ENCODE measurements at regions not wholly inside any gene's neighbourhood (a gene's known extent, or its start where the extent isn't known, plus 50 kb on each side); places are given as distances from the start of the nearest gene placed in this dataset.
A peak's percentile ranks its signal among the peaks of the same experiment; 100 is the strongest.
"Not testable (repeated sequence)": the region's sequence is repeated elsewhere in the genome, so short reads cannot be mapped to it uniquely, and the experiment has no call there.

- Mint-ChIP-seq H3K27ac (ENCODE audit: unreplicated experiment) (peak overlapping the region; percentile 47), H3K9me3 (ENCODE audit: low read depth, unreplicated experiment) (no peaks in the 10 kb centered on the region), H3K27me3 (ENCODE audit: unreplicated experiment) (no peaks in the 10 kb centered on the region), H3K4me1 (ENCODE audit: low read depth, unreplicated experiment) (peaks cover 14% of the 10 kb centered on the region), H3K36me3 (ENCODE audit: insufficient read depth, unreplicated experiment) (no peaks in the 10 kb centered on the region), H3K4me3 (ENCODE audit: low read depth, unreplicated experiment) (no peak overlapping the region)
- BruUV-seq (replicated peaks): no TSS peak
- intact Hi-C loops (cut with micrococcal nuclease; ENCODE audit: unreplicated experiment): loop anchor here (10.0 kb wide), 1 partner anchor 55 kb away; no protein-coding TSS in a partner anchor
- TF ChIP-seq CTCF (IDR thresholded peaks at IDR 0.05; ENCODE audit: unreplicated experiment): no peak
- CTCF ChIA-PET: no interaction called here
- DNase-seq: no peak
These were observed 638.7 kb upstream of the RGS18 start for GRCh38 chr1:191519519-191519918.

DNA sequence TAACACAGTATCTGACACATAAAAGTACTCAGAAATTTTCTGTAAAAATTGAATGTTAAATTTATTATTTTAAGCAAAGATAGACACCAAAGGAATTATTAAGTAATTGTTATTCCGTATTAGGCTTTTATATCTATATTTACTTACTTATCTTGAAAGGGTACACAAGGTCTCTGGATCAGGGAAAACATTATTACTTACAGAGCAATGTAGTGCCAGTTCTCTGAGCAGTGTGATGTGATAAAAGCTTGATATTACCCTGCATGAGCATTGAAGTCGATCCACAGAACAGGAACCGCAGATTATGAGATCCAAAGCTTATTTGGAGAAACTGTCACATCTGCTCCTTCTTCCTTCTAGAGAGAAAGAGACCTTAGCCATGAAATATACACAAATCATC is 637.9 kb upstream of the RGS18 start:
- BruUV-seq (replicated peaks): no TSS peak
- intact Hi-C loops (cut with micrococcal nuclease; ENCODE audit: unreplicated experiment): no loop called here
- TF ChIP-seq CTCF (IDR thresholded peaks at IDR 0.05; ENCODE audit: unreplicated experiment): no peak
- DNase-seq: no peak
- Mint-ChIP-seq H3K27ac (ENCODE audit: unreplicated experiment) (no peak overlapping the region), H3K36me3 (ENCODE audit: insufficient read depth, unreplicated experiment) (no peaks in the 10 kb centered on the region), H3K27me3 (ENCODE audit: unreplicated experiment) (no peaks in the 10 kb centered on the region), H3K4me1 (ENCODE audit: low read depth, unreplicated experiment) (peaks cover 14% of the 10 kb centered on the region), H3K9me3 (ENCODE audit: low read depth, unreplicated experiment) (peaks cover 2% of the 10 kb centered on the region), H3K4me3 (ENCODE audit: low read depth, unreplicated experiment) (no peak overlapping the region)
- CTCF ChIA-PET: no interaction called here

DNA sequence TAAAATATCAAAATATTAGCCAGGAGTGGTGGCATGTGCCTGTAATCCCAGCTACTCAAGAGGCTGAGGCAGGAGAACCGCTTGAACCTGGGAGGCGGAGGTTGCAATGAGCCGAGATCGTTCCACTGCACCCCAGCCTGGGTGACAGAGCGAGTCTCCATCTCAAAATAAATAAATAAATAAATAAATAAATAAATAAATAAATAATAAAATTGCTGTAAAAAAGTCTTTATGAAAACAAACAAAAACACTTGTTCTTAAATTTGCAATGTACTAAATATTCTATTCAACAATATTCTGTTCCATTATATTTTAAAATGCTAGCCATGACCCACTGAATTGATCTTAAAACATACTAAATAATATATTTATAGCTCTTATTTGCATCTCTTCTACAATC is 632.3 kb upstream of the RGS18 start:
- intact Hi-C loops (cut with micrococcal nuclease; ENCODE audit: unreplicated experiment); H3K27ac Mint-ChIP-seq (ENCODE audit: unreplicated experiment); BruUV-seq (replicated peaks); H3K27me3 Mint-ChIP-seq (ENCODE audit: unreplicated experiment); H3K4me3 Mint-ChIP-seq (ENCODE audit: low read depth, unreplicated experiment); H3K36me3 Mint-ChIP-seq (ENCODE audit: insufficient read depth, unreplicated experiment); DNase-seq; H3K4me1 Mint-ChIP-seq (ENCODE audit: low read depth, unreplicated experiment); H3K9me3 Mint-ChIP-seq (ENCODE audit: low read depth, unreplicated experiment): not testable (repeated sequence)
- CTCF ChIA-PET: interaction anchor here (0.7 kb wide), 1 partner anchor 15 kb away, joined by 3 read pairs; no protein-coding TSS in a partner anchor

DNA sequence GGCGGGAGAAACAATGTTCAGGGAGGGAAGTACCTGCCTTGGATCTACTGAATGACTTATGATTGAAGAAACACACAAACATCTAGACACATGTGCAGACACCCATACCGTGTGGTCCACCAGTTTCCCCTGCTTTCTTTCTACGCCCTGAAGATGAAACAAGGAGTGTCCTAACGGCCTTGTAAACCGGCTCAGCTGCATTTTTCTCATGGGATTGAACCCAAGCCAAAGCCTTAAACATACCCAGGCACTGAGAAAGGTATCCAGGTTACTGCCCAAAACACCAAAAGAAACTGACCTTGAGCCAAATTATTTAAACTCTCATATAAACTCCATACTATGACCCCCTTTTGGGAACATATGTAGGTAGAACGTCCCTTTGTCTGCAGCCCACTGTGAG is 630.0 kb upstream of the RGS18 start:
- Mint-ChIP-seq H3K36me3 (ENCODE audit: insufficient read depth, unreplicated experiment) (no peaks in the 10 kb centered on the region), H3K9me3 (ENCODE audit: low read depth, unreplicated experiment) (peaks cover 5% of the 10 kb centered on the region), H3K27me3 (ENCODE audit: unreplicated experiment) (no peaks in the 10 kb centered on the region), H3K4me1 (ENCODE audit: low read depth, unreplicated experiment) (peaks cover 7% of the 10 kb centered on the region), H3K4me3 (ENCODE audit: low read depth, unreplicated experiment) (no peak overlapping the region), H3K27ac (ENCODE audit: unreplicated experiment) (no peak overlapping the region)
- no peak for TF ChIP-seq CTCF (IDR thresholded peaks at IDR 0.05; ENCODE audit: unreplicated experiment)
- peak; percentile 18 for DNase-seq
- CTCF ChIA-PET: no interaction called here
- no TSS peak for BruUV-seq (replicated peaks)
- intact Hi-C loops (cut with micrococcal nuclease; ENCODE audit: unreplicated experiment): no loop called here

GRCh38 chr1:191530928-191531327 is 627.3 kb upstream of the RGS18 start:
- no peak for DNase-seq
- TF ChIP-seq CTCF (IDR thresholded peaks at IDR 0.05; ENCODE audit: unreplicated experiment): no peak
- intact Hi-C loops (cut with micrococcal nuclease; ENCODE audit: unreplicated experiment): no loop called here
- Mint-ChIP-seq H3K27ac (ENCODE audit: unreplicated experiment) (no peak overlapping the region), H3K36me3 (ENCODE audit: insufficient read depth, unreplicated experiment) (no peaks in the 10 kb centered on the region), H3K4me1 (ENCODE audit: low read depth, unreplicated experiment) (peaks cover 7% of the 10 kb centered on the region), H3K4me3 (ENCODE audit: low read depth, unreplicated experiment) (no peak overlapping the region), H3K27me3 (ENCODE audit: unreplicated experiment) (no peaks in the 10 kb centered on the region), H3K9me3 (ENCODE audit: low read depth, unreplicated experiment) (peaks cover 3% of the 10 kb centered on the region)
- CTCF ChIA-PET: interaction anchor here (0.6 kb wide), 1 partner anchor 41 kb away, joined by 3 read pairs; no protein-coding TSS in a partner anchor
- no TSS peak for BruUV-seq (replicated peaks)

Data from Calu3 (cell line).